Keratinocyte (primary cell): ENCODE measurements at regions not wholly inside any gene's neighbourhood (a gene's known extent, or its start where the extent isn't known, plus 50 kb on each side); places are given as distances from the start of the nearest gene placed in this dataset.

Source experiments
- DNase-seq: peaks from one replicate; pipeline ENCODE4 v3.0.0-alpha.2; 2011; ENCODE audit warnings: low read depth, missing footprints, low spot score
- FAIRE-seq: peaks from 2 replicates; lab custom pipeline; 2011; peaks lifted over from hg19 to GRCh38; lab: Jason Lieb, UNC
- H2AFZ ChIP-seq: 2 replicates; pipeline ENCODE4 v1.6.0; 2012; ENCODE audit warnings: low read length, control low read depth, inconsistent platforms; ENCODE audit not compliant: control insufficient read depth
- H3K27ac ChIP-seq: 2 replicates; pipeline ENCODE4 v1.5.1; 2011; ENCODE audit warnings: low read length; ENCODE audit not compliant: control insufficient read depth, insufficient read depth
- H3K27me3 ChIP-seq: 3 replicates; pipeline ENCODE4 v1.6.0; 2011; ENCODE audit warnings: low read length; ENCODE audit not compliant: control insufficient read depth, insufficient read depth; ENCODE audit errors: extremely low read depth
- H3K36me3 ChIP-seq, 2 experiments: 2 replicates in 1 of 2; 3 replicates in 1 of 2; pipeline ENCODE4 v1.5.1; 2011; ENCODE audit warnings: low read length in 2 of 2, mild to moderate bottlenecking in 1 of 2; ENCODE audit not compliant: control insufficient read depth in 2 of 2, insufficient read depth in 2 of 2; ENCODE audit errors: extremely low read depth in 1 of 2
- H3K4me1 ChIP-seq: 3 replicates; pipeline ENCODE4 v1.5.1; 2011; ENCODE audit warnings: low read length; ENCODE audit not compliant: control insufficient read depth, insufficient read depth; ENCODE audit errors: extremely low read depth
- H3K4me2 ChIP-seq: 3 replicates; pipeline ENCODE4 v1.6.0; 2011; ENCODE audit warnings: low read depth, low read length; ENCODE audit not compliant: control insufficient read depth, insufficient read depth; ENCODE audit errors: extremely low read depth
- H3K4me3 ChIP-seq, 3 experiments: fragments of 200-600 bp in 1 of 3; sonication (generic) in 1 of 3; 2 replicates in 2 of 3; 3 replicates in 1 of 3; pipeline ENCODE4 v1.5.1; 2011 to 2016; ENCODE audit warnings: low read length in 3 of 3, mild to moderate bottlenecking in 3 of 3, control low read depth in 2 of 3, inconsistent platforms in 1 of 3, low read depth in 1 of 3, mixed read lengths in 1 of 3, mixed run types in 1 of 3, moderate library complexity in 1 of 3; ENCODE audit not compliant: control insufficient read depth in 2 of 3, insufficient read depth in 2 of 3; ENCODE audit errors: extremely low read depth in 1 of 3
- H3K79me2 ChIP-seq: 2 replicates; pipeline ENCODE4 v1.6.0; 2012; ENCODE audit warnings: low read length; ENCODE audit not compliant: control insufficient read depth, insufficient read depth
- H3K9ac ChIP-seq: 3 replicates; pipeline ENCODE4 v1.6.0; 2011; ENCODE audit warnings: low read length; ENCODE audit not compliant: control insufficient read depth, insufficient read depth; ENCODE audit errors: extremely low read depth
- H3K9me1 ChIP-seq: 3 replicates; pipeline ENCODE4 v1.6.0; 2011; ENCODE audit warnings: low read length; ENCODE audit not compliant: control insufficient read depth, insufficient read depth; ENCODE audit errors: extremely low read depth
- H3K9me3 ChIP-seq: 2 replicates; pipeline ENCODE4 v1.5.1; 2012; ENCODE audit warnings: low read depth, low read length; ENCODE audit not compliant: control insufficient read depth
- H4K20me1 ChIP-seq: 3 replicates; pipeline ENCODE4 v1.6.0; 2011; ENCODE audit warnings: low read length; ENCODE audit not compliant: control insufficient read depth, insufficient read depth; ENCODE audit errors: extremely low read depth
- CTCF ChIP-seq, 3 experiments: IDR thresholded peaks in 1 of 3; conservative IDR thresholded peaks in 1 of 3; optimal IDR thresholded peaks in 1 of 3; 2 replicates in 2 of 3; 3 replicates in 1 of 3; pipeline versions ENCODE3 to v1.5.1; 2011; ENCODE audit warnings: low read length in 3 of 3, mild to moderate bottlenecking in 3 of 3, moderate library complexity in 2 of 3, control low read depth in 1 of 3, inconsistent platforms in 1 of 3; ENCODE audit not compliant: insufficient read depth in 2 of 3; ENCODE audit errors: extremely low read depth in 1 of 3
- EZH2 ChIP-seq: IDR thresholded peaks from one replicate; pipeline ENCODE4 v1.6.1; 2012; ENCODE audit warnings: inconsistent platforms, mild to moderate bottlenecking, low read length, moderate library complexity
- dilution Hi-C: fragments of 300-500 bp; cut with MboI; formaldehyde crosslinking; loops from one replicate; pipeline ENCODE4 v1.7.0; 2020; ENCODE audit warnings: low sequenced_read_pairs; ENCODE audit not compliant: extremely low pct_ligation_motif_present

- Histone ChIP-seq H3K4me1 (no peaks in the 10 kb centered on the region), H3K27me3 (no peaks in the 10 kb centered on the region), H2AFZ (no peak overlapping the region), H3K4me3 (no peak overlapping the region), H3K27ac (no peak overlapping the region), H3K9ac (no peak overlapping the region), H3K36me3 (no peaks in the 10 kb centered on the region), H3K9me1 (no peaks in the 10 kb centered on the region), H3K9me3 (no peaks in the 10 kb centered on the region), H3K4me2 (no peak overlapping the region), H3K79me2 (no peaks in the 10 kb centered on the region), H4K20me1 (no peaks in the 10 kb centered on the region)
- DNase-seq (no peak), FAIRE-seq (no peak)
- dilution Hi-C loops, result no loop called here
- no peak for TF ChIP-seq EZH2
- no peak for TF ChIP-seq CTCF (optimal IDR thresholded peaks at IDR 0.05 in 1 of 3, IDR thresholded peaks at IDR 0.05 in 1 of 3, conservative IDR thresholded peaks at IDR 0.05 in 1 of 3; ENCODE audit: extremely low read depth in 1 of 3, insufficient read depth in 2 of 3, low read length in 3 of 3)
These were observed 308.6 kb downstream of the PTTG2 start for GRCh38 chr4:38268837-38269236.

GRCh38 chr4:38273407-38273806 is 313.2 kb downstream of the PTTG2 start:
- no peak overlapping the region for H3K27ac ChIP-seq
- H3K27me3 ChIP-seq, result no peaks in the 10 kb centered on the region
- no peaks in the 10 kb centered on the region for H3K9me3 ChIP-seq
- FAIRE-seq, result no peak
- no peak overlapping the region for H3K4me3 ChIP-seq
- H3K9ac ChIP-seq, result no peak overlapping the region
- no peaks in the 10 kb centered on the region for H3K79me2 ChIP-seq
- no peaks in the 10 kb centered on the region for H4K20me1 ChIP-seq
- DNase-seq, result no peak
- no peaks in the 10 kb centered on the region for H3K36me3 ChIP-seq
- peaks cover 11% of the 10 kb centered on the region for H3K4me1 ChIP-seq
- TF ChIP-seq CTCF (optimal IDR thresholded peaks at IDR 0.05 in 1 of 3, IDR thresholded peaks at IDR 0.05 in 1 of 3, conservative IDR thresholded peaks at IDR 0.05 in 1 of 3; ENCODE audit: extremely low read depth in 1 of 3, insufficient read depth in 2 of 3, low read length in 3 of 3) (no peak), EZH2 (no peak)
- H3K9me1 ChIP-seq, result no peaks in the 10 kb centered on the region
- dilution Hi-C loops, result no loop called here
- no peak overlapping the region for H3K4me2 ChIP-seq
- H2AFZ ChIP-seq, result no peak overlapping the region
